Activated naive CD8-positive, alpha-beta T cell treated with anti-CD3 and anti-CD28 coated beads, Interleukin-2, amount 50 U/mL, for 16 hours (primary cell): ENCODE measurements at regions not wholly inside any gene's neighbourhood (a gene's known extent, or its start where the extent isn't known, plus 50 kb on each side); places are given as distances from the start of the nearest gene placed in this dataset.
"Not testable (repeated sequence)": the region's sequence is repeated elsewhere in the genome, so short reads cannot be mapped to it uniquely, and the experiment has no call there.

Experiments used
- DNase-seq: peaks from one replicate; pipeline ENCODE4 v3.0.0-alpha.2; 2020; ENCODE audit warnings: low read depth, low spot score

- DNase-seq = no peak
Measured at GRCh38 chr15:35987056-35987455, 441.1 kb upstream of the DPH6 start.

GRCh38 chr15:35991386-35991785 lies 445.4 kb upstream of the DPH6 start:
- no peak for DNase-seq

GRCh38 chr15:35992791-35993190 lies 446.8 kb upstream of the DPH6 start:
- no peak for DNase-seq

GRCh38 chr15:35993196-35993595 lies 447.2 kb upstream of the DPH6 start:
- no peak for DNase-seq

GRCh38 chr15:35994876-35995275 lies 448.9 kb upstream of the DPH6 start:
- DNase-seq = no peak

GRCh38 chr15:35998663-35999602 lies 453.0 kb upstream of the DPH6 start:
- no peak for DNase-seq

- no peak for DNase-seq
Measured at GRCh38 chr15:36004891-36005490, 459.0 kb upstream of the DPH6 start.

GRCh38 chr15:36005542-36005941 lies 459.6 kb upstream of the DPH6 start:
- DNase-seq = no peak

GRCh38 chr15:36007699-36008098 lies 461.7 kb upstream of the DPH6 start:
- DNase-seq = no peak

- DNase-seq = no peak
Measured at GRCh38 chr15:36008719-36009118, 462.8 kb upstream of the DPH6 start.

GRCh38 chr15:36024031-36024688 lies 478.2 kb upstream of the DPH6 start:
- DNase-seq = no peak

- no peak for DNase-seq
Measured at GRCh38 chr15:36026627-36027283, 480.8 kb upstream of the DPH6 start.

- DNase-seq = no peak
Measured at GRCh38 chr15:36029606-36030210, 483.7 kb upstream of the DPH6 start.

- no peak for DNase-seq
Measured at GRCh38 chr15:36039996-36040572, 494.1 kb upstream of the DPH6 start.

GRCh38 chr15:36047018-36047716 lies 501.2 kb upstream of the DPH6 start:
- DNase-seq = not testable (repeated sequence)

GRCh38 chr15:36050899-36051298 lies 504.9 kb upstream of the DPH6 start:
- no peak for DNase-seq

GRCh38 chr15:36052641-36053040 lies 506.7 kb upstream of the DPH6 start:
- DNase-seq = not testable (repeated sequence)

- DNase-seq = no peak
Measured at GRCh38 chr15:36053746-36054145, 507.8 kb upstream of the DPH6 start.

- DNase-seq = no peak
Measured at GRCh38 chr15:36059596-36059995, 513.6 kb upstream of the DPH6 start.

GRCh38 chr15:36062357-36062756 lies 516.4 kb upstream of the DPH6 start:
- DNase-seq = no peak

- DNase-seq = no peak
Measured at GRCh38 chr15:36066757-36067156, 512.7 kb upstream of the CDIN1 start.
